AG08396 (cell line): ENCODE measurements at regions not wholly inside any gene's neighbourhood (a gene's known extent, or its start where the extent isn't known, plus 50 kb on each side); places are given as distances from the start of the nearest gene placed in this dataset.
"Not testable (repeated sequence)": the region's sequence is repeated elsewhere in the genome, so short reads cannot be mapped to it uniquely, and the experiment has no call there.

Experiments
- DNase-seq: peaks from one replicate; pipeline ENCODE4 v3.0.0; 2012; ENCODE audit warnings: low spot score, mixed read lengths

DNA sequence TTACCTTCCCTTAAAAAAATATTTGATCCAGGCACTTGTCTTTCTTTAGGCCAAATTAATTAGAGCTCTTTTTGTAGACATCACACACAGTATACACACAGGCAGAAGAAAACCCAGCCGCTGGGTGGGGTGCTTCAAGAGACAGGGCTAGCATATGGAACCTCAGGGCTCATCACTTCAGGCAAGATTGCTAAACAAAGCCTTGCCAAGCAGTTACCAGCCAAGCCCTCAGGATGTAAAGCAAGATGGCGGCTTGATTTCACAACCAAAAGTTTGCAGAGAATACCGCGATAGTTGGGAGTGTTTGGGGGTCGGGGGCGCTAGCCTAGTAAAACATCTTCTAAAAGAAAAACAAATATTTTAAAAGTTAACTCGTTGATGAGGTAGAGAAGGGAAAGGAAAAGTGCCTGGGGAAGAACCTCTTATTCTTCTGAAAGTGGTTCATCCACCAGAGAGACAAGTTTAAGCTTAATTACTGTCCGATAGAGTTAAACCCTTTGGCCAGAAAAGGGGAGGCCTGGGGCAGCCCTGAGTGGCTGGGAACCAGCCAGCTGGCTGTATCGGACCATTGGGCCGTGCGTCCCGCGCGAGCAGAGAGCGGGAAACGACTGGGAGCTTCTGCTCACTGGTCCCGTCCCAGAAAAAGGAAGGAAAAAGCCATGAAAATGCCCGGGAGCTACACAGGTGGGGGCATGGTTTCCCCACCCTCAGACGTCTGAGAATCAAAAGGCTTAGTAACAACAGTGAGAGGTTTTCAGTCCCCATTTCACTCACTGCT lies 254.9 kb upstream of the PCDH20 start:
- no peak for DNase-seq

DNA sequence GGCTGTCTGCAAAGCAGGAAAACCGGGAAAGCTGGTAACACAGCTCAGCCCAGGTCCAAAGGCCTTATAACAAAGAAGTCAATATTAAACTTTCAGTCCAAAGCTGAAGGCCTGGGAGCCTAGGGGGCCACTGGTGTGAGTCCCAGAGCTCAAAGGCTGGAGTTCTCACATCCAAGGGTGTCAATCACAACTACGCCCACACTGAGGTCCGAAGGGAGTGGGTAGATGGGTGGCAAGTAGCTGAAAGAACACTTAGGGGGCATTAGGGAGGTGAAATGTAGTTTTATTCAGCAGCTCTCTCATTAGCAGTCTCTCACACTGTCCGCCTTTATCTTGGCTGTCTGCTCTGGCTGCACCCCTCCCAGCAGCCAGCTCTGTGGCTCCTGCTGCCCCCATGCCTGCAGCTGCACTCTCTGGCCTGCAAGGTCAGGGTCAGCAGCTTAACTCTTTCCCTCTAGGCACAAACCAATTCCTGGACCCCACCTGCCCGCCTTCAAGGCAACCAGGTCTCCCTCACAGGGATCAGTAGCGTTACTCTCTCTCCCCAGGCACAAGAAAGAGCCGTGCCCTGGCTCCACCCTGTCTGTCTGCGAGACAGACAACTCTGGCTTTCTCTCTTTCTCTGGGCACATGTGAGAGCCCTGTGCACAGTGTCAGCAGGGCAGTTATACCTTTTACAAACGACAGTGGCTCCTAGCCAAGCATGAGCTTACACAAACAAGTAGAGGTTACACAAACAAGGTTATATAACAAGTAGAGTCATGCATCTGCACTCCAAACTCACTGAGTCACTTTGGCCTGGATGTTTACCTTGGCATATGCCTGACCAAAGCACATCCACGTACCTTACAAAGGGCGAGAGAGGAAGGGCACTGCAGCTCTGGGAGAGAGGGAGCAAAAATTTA lies 249.4 kb upstream of the PCDH20 start:
- DNase-seq = no peak

DNA sequence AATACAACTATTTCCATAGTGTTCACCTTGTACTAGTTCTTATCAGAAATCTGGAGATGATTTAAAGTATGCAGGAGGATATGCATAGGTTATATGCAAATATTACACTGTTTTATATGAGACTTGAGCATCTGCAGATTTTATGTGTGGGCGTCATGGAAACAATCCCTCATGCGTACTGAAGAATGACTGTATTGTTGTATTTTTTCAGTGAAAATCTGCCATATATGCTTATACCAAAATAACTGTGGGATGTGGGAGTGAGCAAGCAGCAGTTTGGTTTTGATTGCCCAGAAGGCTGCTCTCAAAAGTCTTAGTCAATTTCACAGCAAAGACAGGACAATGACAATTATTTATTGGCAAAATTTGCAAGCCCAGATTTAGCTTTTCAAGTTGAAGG lies 238.8 kb upstream of the PCDH20 start:
- DNase-seq = no peak

DNA sequence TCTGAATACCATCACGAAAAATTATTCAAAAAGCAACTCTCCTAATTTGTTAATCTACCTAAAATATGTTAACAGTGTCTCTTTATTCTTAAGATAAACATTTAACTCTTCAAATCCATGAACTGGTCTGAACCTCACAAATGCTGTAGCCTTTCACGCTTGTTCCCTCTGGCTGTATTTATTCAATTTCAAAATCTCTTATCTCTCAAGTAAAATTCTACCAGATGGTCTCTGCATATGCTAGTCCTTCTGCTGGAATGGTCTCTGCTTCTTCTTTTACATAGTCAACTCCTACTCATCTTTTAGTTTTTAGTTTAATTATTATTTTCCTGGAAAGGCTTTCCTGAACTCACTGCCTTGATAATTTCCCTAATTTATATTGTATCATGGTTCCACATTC lies 232.9 kb upstream of the PCDH20 start:
- no peak for DNase-seq

DNA sequence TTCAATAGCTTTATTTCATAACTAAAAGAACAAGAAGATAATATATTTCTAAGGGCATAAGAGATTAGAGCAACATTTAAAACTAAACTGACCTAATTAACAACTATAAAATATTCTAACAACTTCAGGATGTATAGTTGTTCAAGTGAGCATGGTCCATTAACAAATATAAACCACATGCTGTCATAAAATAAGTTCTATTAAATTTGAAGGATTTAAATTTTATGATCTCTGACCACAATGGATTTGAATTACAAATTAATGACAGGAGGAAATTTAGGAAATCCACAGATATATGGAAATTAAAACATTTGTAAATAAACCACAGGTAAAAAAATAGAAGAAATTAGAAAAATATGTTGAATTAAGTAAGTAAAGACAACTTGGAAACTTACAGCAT lies 196.5 kb upstream of the PCDH20 start:
- DNase-seq = no peak

DNA sequence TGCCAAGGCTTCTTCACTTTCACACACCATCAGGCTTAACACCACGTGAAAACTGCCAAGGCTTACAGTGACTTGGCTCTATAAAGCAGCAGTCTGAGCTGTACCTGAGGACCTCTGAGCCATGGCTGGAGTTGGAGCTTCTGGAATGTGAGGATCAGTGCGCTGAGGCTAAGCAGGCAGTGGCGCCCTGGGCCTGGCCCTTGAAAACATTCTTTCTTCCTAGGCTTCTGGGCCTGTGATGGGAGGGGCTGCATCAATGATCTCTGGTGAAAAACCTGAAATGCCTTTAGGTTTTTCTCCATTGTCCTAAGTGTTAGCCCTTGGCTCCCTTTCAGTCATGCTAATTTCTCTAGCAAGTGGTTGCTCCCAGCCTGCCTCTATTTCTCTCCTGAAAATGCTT lies 192.5 kb upstream of the PCDH20 start:
- DNase-seq = no peak

DNA sequence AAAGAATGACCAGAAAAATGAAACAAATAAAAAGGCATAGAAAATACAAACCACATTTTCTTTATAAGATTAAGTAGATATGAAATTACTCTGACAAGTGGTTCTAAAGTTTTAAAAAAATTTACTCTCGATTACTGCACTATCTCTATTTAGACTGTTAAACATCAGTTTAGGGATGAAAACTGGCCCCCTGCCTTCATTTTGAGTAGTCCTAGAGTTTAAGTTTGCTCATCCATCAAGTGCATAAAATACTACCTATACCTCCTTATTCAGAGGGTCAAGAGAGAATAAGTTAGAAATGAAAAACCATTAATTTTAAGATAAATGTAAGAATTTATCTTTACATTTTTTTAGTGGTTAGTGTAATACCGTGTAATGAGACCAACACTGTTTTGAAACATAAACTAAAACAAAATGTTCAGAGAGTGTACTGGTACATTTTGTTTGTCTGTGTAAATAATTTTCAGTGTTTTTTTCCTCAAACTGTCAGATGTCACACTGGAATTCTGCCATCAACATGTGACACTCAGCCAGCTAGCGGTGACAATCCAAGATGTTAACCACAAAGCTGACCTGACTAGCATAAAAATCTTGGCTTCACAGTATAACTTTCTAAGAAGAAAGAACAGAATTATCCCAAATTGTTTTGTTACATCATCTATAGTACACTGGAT lies 184.8 kb upstream of the PCDH20 start:
- no peak for DNase-seq

DNA sequence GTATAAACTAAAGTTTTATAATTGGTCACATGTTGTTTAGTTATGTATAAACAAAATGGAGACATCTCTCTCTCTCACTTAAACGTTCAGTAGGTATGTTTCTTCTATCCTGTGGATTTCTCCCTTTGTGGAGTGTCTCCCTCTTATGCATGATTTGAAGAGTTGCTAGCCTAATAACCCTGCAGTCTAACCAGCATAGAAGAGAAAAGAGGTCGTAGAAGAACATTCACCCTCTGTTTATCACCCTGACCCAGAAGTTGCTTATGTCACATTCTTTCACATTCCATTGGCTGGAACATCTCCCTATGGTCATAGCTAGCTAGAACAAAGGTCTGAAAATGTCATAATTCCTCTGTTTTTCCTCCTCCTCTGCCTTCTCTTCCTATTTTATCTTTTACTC lies 176.8 kb upstream of the PCDH20 start:
- DNase-seq = no peak

DNA sequence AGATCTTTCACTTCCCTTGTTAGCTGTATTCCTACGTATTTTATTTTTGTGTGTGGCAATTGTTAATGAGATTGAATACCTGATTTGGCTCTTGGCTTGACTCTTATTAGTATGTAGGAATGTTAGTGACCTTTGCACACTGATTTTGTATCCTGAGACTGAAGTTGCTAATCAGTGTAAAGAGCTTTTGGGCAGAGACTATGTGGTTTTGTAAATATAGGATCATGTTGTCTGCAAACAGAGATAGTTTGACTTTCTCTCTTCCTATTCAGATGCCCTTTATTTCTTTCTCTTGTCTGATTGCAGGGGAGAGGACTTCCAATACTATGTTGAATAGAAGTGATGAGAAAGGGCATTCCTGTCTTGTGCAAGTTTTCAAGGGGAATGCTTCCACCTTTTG lies 160.3 kb upstream of the PCDH20 start:
- DNase-seq = no peak

DNA sequence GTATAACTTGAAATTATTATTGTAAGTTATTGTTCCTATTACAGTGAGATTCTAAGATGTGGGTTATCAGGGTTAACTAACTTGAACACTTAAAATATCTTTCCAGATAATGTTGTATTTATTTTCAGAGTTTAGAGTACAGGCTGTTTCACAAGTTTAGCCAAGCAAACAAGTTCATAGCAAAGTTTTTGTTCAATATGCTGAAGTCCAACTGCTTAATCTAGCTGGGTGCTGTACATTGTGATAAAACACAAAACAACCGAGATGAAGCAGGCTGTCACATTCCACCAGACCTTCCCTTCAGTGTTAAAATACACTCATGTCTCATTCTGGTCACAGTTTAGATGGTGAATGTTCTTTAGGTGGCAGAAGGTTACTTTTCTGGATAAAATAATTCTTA lies 148.0 kb upstream of the PCDH20 start:
- no peak for DNase-seq

DNA sequence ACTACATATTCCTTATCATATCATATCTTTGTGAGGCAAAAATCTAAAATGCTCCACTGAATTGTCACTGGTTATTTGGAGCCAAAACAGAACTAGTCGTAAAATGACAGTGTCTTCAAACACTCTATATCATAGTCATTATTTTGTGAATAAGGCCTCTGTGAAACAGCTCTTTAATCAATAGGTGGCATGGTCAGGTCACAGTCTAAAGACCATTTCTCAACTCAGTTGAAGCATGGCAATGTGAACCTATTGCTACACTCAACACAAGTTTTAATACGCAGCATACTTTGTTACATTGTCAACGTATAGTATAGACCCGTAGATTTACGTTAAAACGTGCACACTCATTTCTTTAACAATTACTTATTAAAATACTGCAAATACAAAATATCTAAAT lies 131.3 kb upstream of the PCDH20 start:
- DNase-seq = no peak

DNA sequence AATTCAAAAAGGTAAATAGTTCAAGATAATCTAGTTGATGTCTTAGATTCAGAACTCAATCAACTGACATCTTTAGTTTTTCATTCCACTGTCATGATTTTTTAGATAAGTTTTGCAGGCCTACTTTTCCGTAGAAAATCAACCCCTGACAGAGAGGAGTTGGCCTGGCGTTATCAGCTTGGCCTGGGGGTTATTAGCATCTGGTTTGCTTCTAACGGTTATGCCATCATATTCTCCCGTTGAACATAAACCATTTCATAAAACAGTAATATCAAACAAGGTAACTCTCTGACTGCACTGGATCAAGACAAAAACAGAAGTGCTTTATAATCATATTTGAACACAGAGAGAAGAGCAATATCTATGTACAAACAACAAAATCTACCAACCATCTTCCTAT lies 130.8 kb upstream of the PCDH20 start:
- no peak for DNase-seq

DNA sequence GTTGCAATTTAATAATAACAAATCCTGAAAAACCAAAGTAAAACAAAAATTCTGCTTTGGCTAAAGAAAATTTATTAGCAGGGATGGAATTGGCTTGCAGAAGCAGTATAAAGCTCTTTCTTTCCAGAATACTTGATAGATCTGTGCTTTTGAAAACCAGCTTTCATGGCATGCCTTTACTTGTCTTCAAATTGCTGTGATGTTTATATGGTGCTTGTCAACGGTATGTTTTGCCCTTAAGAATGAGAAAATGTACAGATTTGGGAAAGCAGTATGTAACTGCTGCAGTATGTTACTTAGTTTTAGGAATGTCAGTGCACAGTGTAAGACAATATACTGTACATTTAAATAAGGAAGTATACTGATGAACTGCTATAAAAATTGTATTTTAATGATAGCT lies 120.8 kb upstream of the PCDH20 start:
- DNase-seq = no peak

DNA sequence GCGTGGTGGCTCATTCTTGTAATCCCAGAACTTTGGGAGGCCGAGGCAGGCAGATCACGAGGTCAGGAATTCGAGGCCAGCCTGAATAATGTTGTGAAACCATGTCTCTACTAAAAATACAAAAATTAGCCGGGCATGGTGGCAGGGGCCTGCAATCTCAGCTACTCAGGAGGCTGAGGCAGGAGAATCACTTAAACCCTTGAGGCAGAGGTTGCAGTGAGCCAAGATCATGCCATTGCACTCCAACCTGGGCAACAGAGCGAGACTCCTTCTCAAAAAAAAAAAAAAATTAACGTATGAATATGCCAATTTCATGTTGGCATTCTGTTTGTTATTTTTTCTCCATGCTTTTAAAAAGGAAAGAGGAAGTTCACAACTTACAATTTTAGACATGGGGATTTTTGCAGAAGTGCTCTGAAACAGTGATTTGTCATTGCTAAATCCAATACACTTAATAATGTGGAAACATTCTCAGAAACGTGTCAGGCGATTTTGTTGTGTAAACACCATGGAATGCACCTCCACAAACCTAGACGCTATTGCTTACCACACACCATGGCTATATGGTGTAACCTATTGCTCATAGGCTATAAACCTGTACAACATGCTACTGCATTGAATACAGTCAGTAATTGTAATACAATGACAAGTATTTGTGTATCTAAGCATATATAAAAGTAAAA lies 115.9 kb upstream of the PCDH20 start:
- no peak for DNase-seq

DNA sequence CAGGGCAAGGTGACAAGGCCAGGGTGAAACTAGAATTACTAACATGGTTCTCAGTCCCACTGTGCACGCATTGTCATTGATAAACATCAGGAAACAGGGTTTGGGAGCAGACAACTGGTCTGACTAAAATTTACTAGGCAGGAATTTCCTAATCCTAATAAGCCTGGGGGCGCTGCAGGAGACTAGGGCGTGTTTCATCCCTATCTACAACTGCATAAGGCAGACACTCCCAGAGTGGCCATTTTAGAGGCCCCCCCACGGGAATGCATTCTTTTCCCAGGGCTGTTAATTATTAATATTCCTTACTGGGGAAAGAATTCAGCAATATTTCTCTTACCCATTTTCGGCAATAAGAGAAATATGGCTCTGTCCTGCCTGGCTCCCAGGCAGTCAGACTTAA lies 103.6 kb upstream of the PCDH20 start:
- DNase-seq = not testable (repeated sequence)

DNA sequence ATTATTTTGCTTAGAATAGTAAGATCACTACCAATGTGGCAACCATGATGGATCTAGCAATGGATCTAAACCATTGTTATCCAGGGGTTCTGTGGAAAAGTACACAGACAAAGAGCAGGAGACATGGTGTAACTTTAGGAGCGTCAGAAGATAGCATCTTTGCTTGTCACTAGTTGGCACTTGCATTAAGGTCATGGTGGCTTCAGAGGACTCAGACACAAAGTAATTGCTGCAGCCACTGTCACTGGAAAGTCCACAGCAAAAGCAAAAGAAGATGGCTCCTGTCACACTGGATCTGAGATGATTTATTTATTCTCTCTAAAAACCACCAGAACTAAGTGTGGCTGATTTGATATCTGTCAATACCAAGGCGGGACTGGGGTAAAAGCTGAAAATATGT lies 93.3 kb upstream of the PCDH20 start:
- no peak for DNase-seq

DNA sequence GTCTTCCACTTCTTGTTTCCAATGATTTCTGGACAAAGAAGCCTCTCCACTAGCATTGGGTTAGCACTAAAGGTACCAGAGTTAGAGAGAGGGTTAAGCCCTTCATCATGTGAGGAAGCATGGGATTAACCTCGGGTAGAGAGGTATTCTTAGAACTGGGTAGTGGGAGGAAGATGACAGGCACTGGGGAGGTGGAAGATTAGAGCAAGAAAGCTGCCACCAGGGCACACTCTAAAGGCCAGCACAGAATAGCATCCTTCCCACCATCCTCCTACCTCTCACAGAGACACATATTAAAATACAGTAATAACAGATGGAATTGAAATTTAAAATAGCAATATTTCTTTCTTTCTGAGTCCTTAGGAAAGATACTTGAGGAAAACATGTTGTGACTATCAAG lies 84.5 kb upstream of the PCDH20 start:
- no peak for DNase-seq

DNA sequence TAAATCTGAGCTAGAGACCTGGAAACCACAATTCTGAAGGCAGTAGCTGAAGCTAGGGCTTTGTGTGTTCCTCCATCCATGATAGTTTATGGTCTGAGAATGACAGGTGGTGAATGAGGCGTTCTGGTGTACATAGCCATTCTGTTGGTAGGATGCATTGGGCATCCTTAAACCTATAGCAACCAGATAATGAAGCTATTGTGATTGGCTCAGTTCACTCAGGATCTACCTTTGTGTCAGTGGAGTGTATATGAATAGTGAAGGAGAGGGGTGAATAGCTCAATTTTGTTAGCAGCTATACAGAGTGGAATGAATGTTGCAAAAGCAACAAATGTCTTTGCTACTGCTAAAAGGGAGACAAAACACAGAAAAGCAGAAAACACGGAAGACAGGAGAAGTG lies 80.0 kb upstream of the PCDH20 start:
- DNase-seq = no peak

DNA sequence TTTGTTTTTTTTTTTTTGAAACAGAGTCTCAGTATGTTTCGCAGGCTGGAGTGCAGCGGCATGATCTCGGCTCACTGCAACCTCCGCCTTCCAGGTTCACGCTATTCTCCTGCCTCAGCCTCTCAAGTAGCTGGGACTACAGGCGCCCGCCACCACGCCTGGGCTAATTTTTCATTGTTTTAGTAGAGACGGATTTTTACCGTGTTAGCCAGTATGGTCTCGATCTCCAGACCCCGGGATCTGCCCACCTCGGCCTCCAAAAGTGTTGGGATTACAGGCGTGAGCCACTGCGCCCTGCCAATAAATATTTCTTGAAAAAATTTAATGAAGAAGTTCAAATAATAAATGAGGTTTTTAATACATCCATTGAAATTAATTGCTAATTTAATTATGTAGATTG lies 77.9 kb upstream of the PCDH20 start:
- DNase-seq = not testable (repeated sequence)

DNA sequence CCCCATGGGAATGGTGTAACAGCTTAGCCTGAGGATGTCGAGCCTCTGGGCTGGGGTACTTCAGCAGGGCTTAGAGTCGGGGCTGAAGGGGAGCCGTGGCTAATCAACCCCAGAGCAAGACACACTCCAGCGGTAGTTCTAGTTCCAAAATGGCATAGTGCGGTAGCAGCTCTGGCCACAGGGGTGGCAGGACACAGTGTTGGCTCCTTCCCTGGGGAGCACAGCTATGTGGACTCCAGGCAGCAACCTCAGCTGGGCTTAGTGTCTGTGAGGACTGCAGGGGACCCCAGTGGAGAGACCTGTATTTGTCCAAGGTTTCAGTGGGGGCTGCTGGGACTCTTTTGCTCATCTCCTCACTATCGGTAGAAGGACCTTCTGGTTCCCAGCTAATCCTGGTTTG lies 70.8 kb upstream of the PCDH20 start:
- DNase-seq = no peak

DNA sequence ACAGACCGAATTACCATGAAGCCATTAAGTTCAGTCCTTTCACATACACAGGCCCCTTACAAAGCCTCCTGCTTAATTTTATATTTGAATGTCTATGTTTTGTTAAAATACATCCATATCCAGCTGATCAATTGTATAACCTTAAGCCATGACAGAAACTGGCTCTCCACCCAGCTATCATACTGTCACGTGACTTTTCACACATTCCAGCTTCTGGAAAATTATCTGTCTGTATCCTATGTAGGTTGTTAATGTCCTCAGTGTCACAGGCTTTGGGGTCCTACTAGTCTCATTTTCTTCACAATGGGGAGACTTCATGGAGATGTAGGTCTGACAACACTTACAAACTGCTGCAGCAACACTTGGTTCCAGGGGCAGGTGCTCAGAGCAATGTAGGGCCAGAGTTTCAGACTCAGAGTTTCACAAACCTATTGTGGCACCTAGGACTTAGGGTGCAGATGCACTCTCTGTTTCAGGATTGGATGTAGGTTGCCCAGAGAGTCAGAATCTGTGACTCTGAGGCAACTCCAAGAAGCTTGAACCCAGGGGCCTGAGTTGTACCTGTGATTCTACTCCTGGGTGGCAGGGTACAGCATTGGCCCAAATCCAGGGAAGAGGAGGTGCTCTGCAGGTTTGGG lies 69.6 kb upstream of the PCDH20 start:
- DNase-seq = no peak

DNA sequence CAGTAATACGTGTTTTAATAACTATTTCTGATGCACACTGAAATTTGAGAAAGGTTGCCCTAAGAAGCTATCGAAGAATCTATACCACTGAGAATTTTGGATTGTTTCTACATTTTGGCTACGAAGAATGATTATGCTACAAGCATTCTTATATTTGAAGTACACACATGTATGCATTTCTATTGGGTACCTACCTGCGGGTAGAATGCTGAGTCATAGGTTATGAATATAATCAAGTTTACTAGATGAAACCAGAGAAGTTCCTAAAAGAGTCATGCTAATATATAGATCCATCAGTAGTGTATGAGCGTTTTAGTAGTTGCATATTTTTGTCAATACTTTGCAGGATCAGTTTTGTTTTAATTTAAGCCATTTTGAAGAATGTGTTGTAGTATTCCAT lies 62.0 kb upstream of the PCDH20 start:
- DNase-seq = no peak
